ENCODE measurements at regions not wholly inside any gene's neighbourhood (a gene's known extent, or its start where the extent isn't known, plus 50 kb on each side); places are given as distances from the start of the nearest gene placed in this dataset.
"Not testable (repeated sequence)": the region's sequence is repeated elsewhere in the genome, so short reads cannot be mapped to it uniquely, and the experiment has no call there.

GRCh38 chr15:24223739-24224138, 451.8 kb upstream of the NPAP1 start:
- 76% methylated on average over 7 of the region's 7 CpGs for WGBS
- Histone ChIP-seq H3K36me3 (no peaks in the 10 kb centered on the region), H3K4me1 (no peaks in the 10 kb centered on the region), H3K9me3 (no peaks in the 10 kb centered on the region), H3K27ac (replicated peaks in 1 of 4) (no peak overlapping the region), H3K27me3 (no peaks in the 10 kb centered on the region), H3K4me3 (no peak overlapping the region)
- intact Hi-C loops (cut with DNase I), result no loop called here
- no peak for TF ChIP-seq POLR2AphosphoS5 (IDR thresholded peaks at IDR 0.05)
- TF ChIP-seq, protein P1, sequence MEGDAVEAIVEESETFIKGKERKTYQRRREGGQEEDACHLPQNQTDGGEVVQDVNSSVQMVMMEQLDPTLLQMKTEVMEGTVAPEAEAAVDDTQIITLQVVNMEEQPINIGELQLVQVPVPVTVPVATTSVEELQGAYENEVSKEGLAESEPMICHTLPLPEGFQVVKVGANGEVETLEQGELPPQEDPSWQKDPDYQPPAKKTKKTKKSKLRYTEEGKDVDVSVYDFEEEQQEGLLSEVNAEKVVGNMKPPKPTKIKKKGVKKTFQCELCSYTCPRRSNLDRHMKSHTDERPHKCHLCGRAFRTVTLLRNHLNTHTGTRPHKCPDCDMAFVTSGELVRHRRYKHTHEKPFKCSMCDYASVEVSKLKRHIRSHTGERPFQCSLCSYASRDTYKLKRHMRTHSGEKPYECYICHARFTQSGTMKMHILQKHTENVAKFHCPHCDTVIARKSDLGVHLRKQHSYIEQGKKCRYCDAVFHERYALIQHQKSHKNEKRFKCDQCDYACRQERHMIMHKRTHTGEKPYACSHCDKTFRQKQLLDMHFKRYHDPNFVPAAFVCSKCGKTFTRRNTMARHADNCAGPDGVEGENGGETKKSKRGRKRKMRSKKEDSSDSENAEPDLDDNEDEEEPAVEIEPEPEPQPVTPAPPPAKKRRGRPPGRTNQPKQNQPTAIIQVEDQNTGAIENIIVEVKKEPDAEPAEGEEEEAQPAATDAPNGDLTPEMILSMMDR (IDR thresholded peaks at IDR 0.05), result no peak
- no peak for TF ChIP-seq POLR2A (IDR thresholded peaks at IDR 0.05; ENCODE audit: low read depth)
- no peak for TF ChIP-seq EP300 (IDR thresholded peaks at IDR 0.05)
- DNase-seq (ENCODE audit: extremely low spot score), result no peak

GRCh38 chr15:24224161-24224560, 451.4 kb upstream of the NPAP1 start:
- no peak overlapping the region for H3K27ac ChIP-seq (replicated peaks in 1 of 4)
- WGBS, result 55% methylated on average over 1 of the region's 1 CpG
- intact Hi-C loops (cut with DNase I), result no loop called here
- H3K27me3 ChIP-seq, result no peaks in the 10 kb centered on the region
- DNase-seq (ENCODE audit: extremely low spot score), result no peak
- no peaks in the 10 kb centered on the region for H3K36me3 ChIP-seq
- H3K9me3 ChIP-seq, result no peaks in the 10 kb centered on the region
- TF ChIP-seq, protein P1 (IDR thresholded peaks at IDR 0.05), result no peak
- TF ChIP-seq POLR2A (IDR thresholded peaks at IDR 0.05; ENCODE audit: low read depth) (no peak), POLR2AphosphoS5 (IDR thresholded peaks at IDR 0.05) (no peak), EP300 (IDR thresholded peaks at IDR 0.05) (no peak)
- H3K4me1 ChIP-seq, result no peaks in the 10 kb centered on the region
- no peak overlapping the region for H3K4me3 ChIP-seq

- H3K9me3 ChIP-seq; H3K27ac ChIP-seq (replicated peaks in 1 of 4); H3K27me3 ChIP-seq; intact Hi-C loops (cut with DNase I); H3K4me3 ChIP-seq; DNase-seq (ENCODE audit: extremely low spot score); H3K4me1 ChIP-seq; H3K36me3 ChIP-seq: not testable (repeated sequence)
- WGBS, result 76% methylated on average over 7 of the region's 7 CpGs
These were observed 446.7 kb upstream of the NPAP1 start for GRCh38 chr15:24228922-24229321.

DNA sequence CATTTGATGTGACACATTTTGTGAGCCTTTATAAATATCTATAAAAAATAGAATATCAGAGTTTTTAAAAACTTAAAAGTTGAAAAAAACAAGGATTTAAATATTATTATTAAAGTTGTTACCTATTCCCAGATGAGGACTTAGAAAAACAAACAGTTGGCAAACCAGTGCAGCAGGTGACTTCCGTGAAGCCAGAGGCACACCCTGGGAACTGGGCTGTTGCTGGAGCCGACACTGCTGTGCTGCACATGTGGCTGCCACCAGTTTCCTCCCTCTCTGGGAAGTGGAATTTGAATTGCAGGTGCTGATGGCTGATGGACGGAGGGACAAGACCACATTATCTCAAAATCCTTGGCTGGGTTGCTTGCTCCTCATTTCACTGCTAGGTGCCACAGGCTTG, 442.4 kb upstream of the NPAP1 start:
- H3K4me1 ChIP-seq; intact Hi-C loops (cut with DNase I); H3K27me3 ChIP-seq; H3K27ac ChIP-seq (replicated peaks in 1 of 4); H3K9me3 ChIP-seq; H3K4me3 ChIP-seq; DNase-seq (ENCODE audit: extremely low spot score); H3K36me3 ChIP-seq: not testable (repeated sequence)
- 52% methylated on average over 3 of the region's 3 CpGs for WGBS

DNA sequence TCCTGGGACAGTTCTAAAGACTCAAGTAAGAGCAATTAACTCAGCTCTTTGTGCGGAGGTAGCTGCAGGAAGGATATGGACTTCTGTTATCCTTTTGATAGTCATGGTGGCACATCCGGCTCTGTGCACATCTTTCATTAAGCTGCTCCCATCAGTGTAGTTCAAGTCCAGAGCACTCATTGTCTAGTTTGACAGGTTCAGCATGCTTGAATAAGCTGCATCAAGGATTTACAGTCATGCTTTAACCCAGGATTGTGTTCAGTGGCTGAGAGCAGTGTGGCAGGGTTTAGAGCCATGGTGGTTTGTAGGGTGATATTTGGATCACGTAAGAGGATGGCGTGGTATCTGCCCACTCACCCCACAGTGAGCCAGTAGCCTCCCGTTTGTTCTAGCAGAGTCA, 435.0 kb upstream of the NPAP1 start:
- WGBS, result 82% methylated on average over 2 of the region's 5 CpGs
- H3K9me3 ChIP-seq; H3K4me3 ChIP-seq; H3K27me3 ChIP-seq; H3K4me1 ChIP-seq; H3K27ac ChIP-seq (replicated peaks in 1 of 4); intact Hi-C loops (cut with DNase I); H3K36me3 ChIP-seq; DNase-seq (ENCODE audit: extremely low spot score): not testable (repeated sequence)

GRCh38 chr15:24259106-24259505, 416.5 kb upstream of the NPAP1 start:
- H3K9me3 ChIP-seq; DNase-seq (ENCODE audit: extremely low spot score); H3K36me3 ChIP-seq; H3K4me1 ChIP-seq; H3K27me3 ChIP-seq; H3K4me3 ChIP-seq; intact Hi-C loops (cut with DNase I); H3K27ac ChIP-seq (replicated peaks in 1 of 4): not testable (repeated sequence)
- WGBS, result 72% methylated on average over 3 of the region's 3 CpGs

DNA sequence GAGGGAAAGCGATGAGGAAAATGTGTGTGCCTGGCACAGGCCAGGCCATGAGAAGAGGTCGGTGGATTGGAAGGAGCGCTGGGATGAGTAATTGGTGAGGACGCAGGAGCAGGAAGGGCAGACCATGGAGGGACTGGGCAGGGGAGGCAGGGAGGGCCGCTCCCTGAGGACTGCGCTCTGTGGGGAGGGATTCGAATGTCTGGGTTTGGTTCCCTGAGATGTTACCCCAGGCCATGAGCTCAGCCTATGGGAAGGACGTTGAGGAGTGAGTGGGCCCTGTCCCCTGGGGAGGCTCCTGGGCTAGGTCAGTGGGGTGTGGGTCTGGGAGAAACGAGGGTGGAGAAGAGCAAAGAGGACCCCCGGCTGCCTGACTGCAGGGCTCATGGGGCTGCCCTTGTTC, 415.2 kb upstream of the NPAP1 start:
- H3K9me3 ChIP-seq; DNase-seq (ENCODE audit: extremely low spot score); H3K36me3 ChIP-seq; H3K27ac ChIP-seq (replicated peaks in 1 of 4); H3K4me3 ChIP-seq; H3K4me1 ChIP-seq; intact Hi-C loops (cut with DNase I); H3K27me3 ChIP-seq: not testable (repeated sequence)
- 96% methylated on average over 7 of the region's 10 CpGs for WGBS

DNA sequence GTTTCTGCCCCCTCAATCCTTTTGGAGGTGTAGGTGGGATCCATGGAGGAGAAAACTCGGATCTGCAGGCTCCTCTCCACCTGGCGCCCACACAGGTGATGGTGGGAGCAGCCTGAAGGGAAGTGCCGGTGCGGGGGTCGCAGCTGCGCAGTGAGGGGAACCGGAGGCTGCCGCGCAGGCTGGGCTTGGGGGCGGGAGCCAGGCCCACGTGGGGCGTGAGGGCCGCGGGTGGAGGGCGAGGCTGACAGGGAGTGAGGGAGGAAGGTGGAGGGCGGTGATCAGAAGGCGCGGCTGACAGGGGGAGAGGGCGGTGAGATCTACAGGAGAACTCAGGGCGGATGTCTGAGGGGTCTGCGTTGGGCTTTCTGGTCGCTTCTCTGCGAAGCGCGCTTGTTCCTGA, 414.7 kb upstream of the NPAP1 start:
- H3K9me3 ChIP-seq; H3K27ac ChIP-seq (replicated peaks in 1 of 4); DNase-seq (ENCODE audit: extremely low spot score); H3K36me3 ChIP-seq; H3K4me1 ChIP-seq; H3K27me3 ChIP-seq; H3K4me3 ChIP-seq; intact Hi-C loops (cut with DNase I): not testable (repeated sequence)
- WGBS, result 40% methylated on average over 9 of the region's 25 CpGs

DNA sequence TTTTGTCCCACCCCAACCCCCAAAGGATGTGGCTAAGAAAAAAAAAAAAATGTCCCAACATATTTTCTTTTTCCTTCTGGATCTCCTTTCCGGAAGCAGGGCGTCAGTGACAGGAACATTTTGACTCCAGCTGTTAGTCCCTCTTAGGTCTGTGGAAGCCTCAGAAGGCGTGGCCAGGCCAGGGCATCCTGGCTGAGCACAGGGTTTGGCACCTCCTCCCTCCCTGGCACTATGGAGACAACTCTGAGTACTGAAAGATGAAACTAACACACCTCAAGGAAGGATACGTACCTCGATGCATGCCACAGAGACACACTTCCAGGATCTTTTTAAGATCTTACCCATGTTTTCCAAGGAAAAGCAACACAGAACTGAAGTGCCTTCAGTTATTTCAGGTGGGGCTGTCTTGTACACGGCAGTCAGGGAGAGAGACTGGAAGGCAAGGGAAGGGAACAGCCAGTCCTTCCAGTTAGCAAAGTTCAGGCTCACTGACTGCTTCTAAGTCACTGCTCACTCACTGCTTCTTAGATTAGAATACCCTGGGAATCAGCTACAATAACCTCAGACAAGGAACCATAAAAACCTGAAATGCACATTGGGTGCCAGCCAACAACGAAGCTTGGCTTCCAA, 406.9 kb upstream of the NPAP1 start:
- H3K4me1 ChIP-seq; H3K27ac ChIP-seq (replicated peaks in 1 of 4); DNase-seq (ENCODE audit: extremely low spot score); H3K4me3 ChIP-seq; H3K36me3 ChIP-seq; intact Hi-C loops (cut with DNase I); H3K9me3 ChIP-seq; H3K27me3 ChIP-seq: not testable (repeated sequence)
- WGBS, result 39% methylated on average over 6 of the region's 7 CpGs

All from esophagus muscularis mucosa (tissue), 4 donors.